Tibial nerve (tissue), 4 donors: ENCODE measurements at regions not wholly inside any gene's neighbourhood (a gene's known extent, or its start where the extent isn't known, plus 50 kb on each side); places are given as distances from the start of the nearest gene placed in this dataset.
A peak's percentile ranks its signal among the peaks of the same experiment; 100 is the strongest.

Experiments used
- DNase-seq, 2 donors: peaks; one replicate each; pipeline ENCODE4 v3.0.0-alpha.2; 2019; ENCODE audit warnings: low spot score in 2 of 2
- H3K27ac ChIP-seq, 4 donors: fragments of 200-600 bp; sonication (generic) in 3 of 4; one replicate each; pipeline ENCODE4 v1.5.1; 2017 to 2019; ENCODE audit warnings: mild to moderate bottlenecking in 1 of 4
- H3K27me3 ChIP-seq, 2 donors: fragments of 200-600 bp; sonication (generic) in 1 of 2; one replicate each; pipeline versions ENCODE4 v1.5.1 to v1.6.0; 2017 to 2019
- H3K36me3 ChIP-seq, 3 donors: fragments of 200-600 bp; sonication (generic); one replicate each; pipeline ENCODE4 v1.5.1; 2018 to 2019
- H3K4me1 ChIP-seq, 4 donors: fragments of 200-600 bp; sonication (generic) in 3 of 4; one replicate each; pipeline ENCODE4 v1.5.1; 2017 to 2019
- H3K4me3 ChIP-seq, 4 donors: fragments of 200-600 bp; sonication (generic) in 3 of 4; one replicate each; pipeline ENCODE4 v1.5.1; 2017 to 2019; ENCODE audit warnings: mild to moderate bottlenecking in 1 of 4, moderate library complexity in 1 of 4
- H3K9me3 ChIP-seq, 4 donors: fragments of 200-600 bp; sonication (generic) in 3 of 4; one replicate each; pipeline ENCODE4 v1.5.1; 2017 to 2019
- CTCF ChIP-seq, 5 experiments: fragments of 200-600 bp in 3 of 5; fragments of 450-650 bp in 2 of 5; sonication (generic) in 3 of 5; IDR thresholded peaks; one replicate each; pipeline ENCODE4 v1.5.1; 2016 to 2019; ENCODE audit warnings: antibody characterized with exemption in 5 of 5, mild to moderate bottlenecking in 3 of 5, moderate library complexity in 2 of 5
- EP300 ChIP-seq, 2 donors: sonication (generic); formaldehyde crosslinking; IDR thresholded peaks; one replicate each; pipeline ENCODE4 v1.6.1; 2017; ENCODE audit warnings: antibody characterized with exemption in 2 of 2, mild to moderate bottlenecking in 1 of 2
- POLR2A ChIP-seq, 2 donors: fragments of 450-650 bp; IDR thresholded peaks; one replicate each; pipeline ENCODE4 v1.6.1; 2017; ENCODE audit warnings: antibody characterized with exemption in 2 of 2, mild to moderate bottlenecking in 2 of 2, moderate library complexity in 2 of 2
- WGBS, 2 donors: methylation state at CpG; one replicate each; pipeline ENCODE4 v1.1.5; 2018; 5-methylcytosine and 5-hydroxymethylcytosine counted together

GRCh38 chr9:109846776-109847175 lies 66.8 kb downstream of the PALM2AKAP2 start:
- no peak for DNase-seq
- TF ChIP-seq EP300 (IDR thresholded peaks at IDR 0.05) = no peak
- TF ChIP-seq CTCF (IDR thresholded peaks at IDR 0.05) = no peak
- TF ChIP-seq POLR2A (IDR thresholded peaks at IDR 0.05) = no peak
- Histone ChIP-seq H3K4me1 (no peaks in the 10 kb centered on the region), H3K27ac (no peak overlapping the region), H3K27me3 (no peaks in the 10 kb centered on the region), H3K9me3 (no peaks in the 10 kb centered on the region), H3K4me3 (no peak overlapping the region), H3K36me3 (no peaks in the 10 kb centered on the region)
- WGBS, 2 donors = 80 to 82% methylated on average over 4 of the region's 4 CpGs

DNA sequence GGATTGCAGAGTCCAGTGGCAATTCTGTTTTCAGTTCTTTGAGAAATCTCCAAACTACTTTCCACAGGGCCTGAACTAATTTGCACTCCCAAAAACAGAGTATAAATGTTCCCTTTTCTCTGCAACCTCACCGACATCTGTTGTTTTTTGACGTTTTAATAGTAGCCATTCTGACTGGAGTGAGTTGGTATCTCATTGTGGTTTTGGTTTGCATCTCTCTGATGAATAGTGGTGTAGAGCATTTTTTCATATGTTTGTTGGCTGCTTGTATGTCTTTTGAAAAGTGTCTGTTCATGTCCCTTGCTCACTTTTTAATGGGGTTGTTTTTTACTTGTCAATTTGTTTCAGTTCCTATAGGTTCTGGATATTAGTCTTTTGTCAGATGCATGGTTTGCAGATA lies 72.6 kb downstream of the PALM2AKAP2 start:
- Histone ChIP-seq H3K27me3 (no peaks in the 10 kb centered on the region), H3K4me3 (no peak overlapping the region), H3K36me3 (no peaks in the 10 kb centered on the region), H3K9me3 (no peaks in the 10 kb centered on the region), H3K27ac (no peak overlapping the region), H3K4me1 (no peaks in the 10 kb centered on the region)
- no peak for DNase-seq
- WGBS, 2 donors = 73 to 79% methylated on average over 2 of the region's 2 CpGs
- TF ChIP-seq POLR2A (IDR thresholded peaks at IDR 0.05) = no peak
- no peak for TF ChIP-seq EP300 (IDR thresholded peaks at IDR 0.05)
- no peak for TF ChIP-seq CTCF (IDR thresholded peaks at IDR 0.05)

- no peak overlapping the region for H3K4me3 ChIP-seq
- H3K27ac ChIP-seq = no peak overlapping the region
- TF ChIP-seq POLR2A (IDR thresholded peaks at IDR 0.05) (no peak), CTCF (IDR thresholded peaks at IDR 0.05) (no peak), EP300 (IDR thresholded peaks at IDR 0.05) (no peak)
- H3K9me3 ChIP-seq = no peaks in the 10 kb centered on the region
- peaks cover 0 to 2% (median 0%) of the 10 kb centered on the region in 4 donors for H3K4me1 ChIP-seq
- WGBS, 2 donors = 78 to 83% methylated on average over 2 of the region's 2 CpGs
- H3K36me3 ChIP-seq = no peaks in the 10 kb centered on the region
- no peak for DNase-seq
- H3K27me3 ChIP-seq = no peaks in the 10 kb centered on the region
These were observed 75.5 kb downstream of the PALM2AKAP2 start for GRCh38 chr9:109855540-109855939.

- Histone ChIP-seq H3K4me1 (peaks cover 0 to 14% (median 0%) of the 10 kb centered on the region in 4 donors), H3K4me3 (no peak overlapping the region), H3K27me3 (no peaks in the 10 kb centered on the region), H3K9me3 (no peaks in the 10 kb centered on the region), H3K27ac (peak overlapping the region in 2 of 4 donors; percentile 50 to 62), H3K36me3 (no peaks in the 10 kb centered on the region)
- 52 to 57% methylated on average over 6 of the region's 6 CpGs for WGBS, 2 donors
- DNase-seq = no peak
- no peak for TF ChIP-seq POLR2A (IDR thresholded peaks at IDR 0.05)
- no peak for TF ChIP-seq CTCF (IDR thresholded peaks at IDR 0.05)
- peak; percentile 49 to 50 for TF ChIP-seq EP300 (IDR thresholded peaks at IDR 0.05)
These were observed 76.8 kb downstream of the PALM2AKAP2 start for GRCh38 chr9:109856785-109857184.

DNA sequence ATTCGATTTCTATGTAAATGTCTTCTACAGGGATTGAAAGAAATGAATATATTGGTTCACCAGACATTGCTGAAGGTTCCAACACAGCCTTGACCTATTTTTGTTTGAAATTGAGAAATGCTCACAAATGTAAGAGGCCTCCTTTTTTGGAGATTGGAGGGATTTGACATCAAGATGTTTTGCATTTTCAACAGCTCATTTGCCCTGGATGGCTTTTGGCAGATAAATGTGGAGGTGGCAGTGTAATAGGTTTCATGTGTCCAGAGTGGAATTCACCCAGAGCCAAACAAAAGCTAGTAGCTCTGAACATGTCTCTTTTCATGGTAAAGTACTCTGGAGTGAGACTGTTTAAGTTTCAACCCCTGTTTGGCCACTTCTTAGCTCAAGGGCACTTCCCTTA lies 77.3 kb downstream of the PALM2AKAP2 start:
- Histone ChIP-seq H3K27ac (peak overlapping the region in 2 of 4 donors; percentile 50 to 62), H3K27me3 (no peaks in the 10 kb centered on the region), H3K36me3 (no peaks in the 10 kb centered on the region), H3K9me3 (no peaks in the 10 kb centered on the region), H3K4me3 (no peak overlapping the region), H3K4me1 (peaks cover 0 to 20% (median 3%) of the 10 kb centered on the region in 4 donors)
- 76 to 82% methylated on average over 1 of the region's 1 CpG for WGBS, 2 donors
- no peak for TF ChIP-seq POLR2A (IDR thresholded peaks at IDR 0.05)
- TF ChIP-seq CTCF (IDR thresholded peaks at IDR 0.05) = no peak
- no peak for TF ChIP-seq EP300 (IDR thresholded peaks at IDR 0.05)
- no peak for DNase-seq
